HEK293 (cell line): ENCODE measurements at regions not wholly inside any gene's neighbourhood (a gene's known extent, or its start where the extent isn't known, plus 50 kb on each side); places are given as distances from the start of the nearest gene placed in this dataset.

Source experiments
- CTCF ChIA-PET: fragments of 350-600 bp; formaldehyde crosslinking; extraction: SDS; loops from one replicate; lab custom pipeline; 2021; ENCODE audit warnings: antibody characterized with exemption; lab: Yijun Ruan, JAX
- POLR2A ChIA-PET: fragments of 300-600 bp; formaldehyde crosslinking; extraction: SDS; loops from one replicate; lab custom pipeline; 2020; ENCODE audit warnings: antibody characterized with exemption, inconsistent platforms; lab: Yijun Ruan, JAX
- H3K27ac ChIP-seq: fragments of 200-500 bp; sonication (Bioruptor generic); 2 replicates; pipeline ENCODE4 v1.5.1; 2014; ENCODE audit warnings: low read depth, low read length, control low read depth, inconsistent platforms; ENCODE audit errors: extremely low read depth
- H3K36me3 ChIP-seq, 2 experiments: fragments of 200-500 bp in 1 of 2; sonication (Bioruptor generic) in 1 of 2; 1 replicate in 1 of 2; 2 replicates in 1 of 2; pipeline ENCODE4 v1.5.1; 2014 to 2017; ENCODE audit warnings: inconsistent platforms in 2 of 2, low read length in 2 of 2; ENCODE audit not compliant: control insufficient read depth in 2 of 2, insufficient read depth in 1 of 2
- H3K4me1 ChIP-seq: fragments of 200-500 bp; sonication (Bioruptor generic); 2 replicates; pipeline ENCODE4 v1.5.1; 2014; ENCODE audit warnings: mild to moderate bottlenecking, low read length, inconsistent platforms; ENCODE audit not compliant: control insufficient read depth, insufficient read depth
- H3K4me3 ChIP-seq: 2 replicates; pipeline ENCODE4 v1.5.1; 2011; ENCODE audit warnings: low read depth, mild to moderate bottlenecking, control low read depth, low read length, moderate library complexity
- H3K9me3 ChIP-seq: fragments of 200-500 bp; sonication (Bioruptor generic); 2 replicates; pipeline ENCODE4 v1.5.1; 2014; ENCODE audit warnings: low read depth, low read length, inconsistent platforms; ENCODE audit not compliant: control insufficient read depth, insufficient read depth
- GLIS2 ChIP-seq: fragments of 450-650 bp; formaldehyde crosslinking; IDR thresholded peaks from 2 replicates; pipeline ENCODE4 v1.5.1; 2016; ENCODE audit warnings: missing biosample characterization, missing genetic modification characterization
- IKZF3 ChIP-seq: fragments of 450-650 bp; IDR thresholded peaks from 2 replicates; pipeline ENCODE4 v1.5.0; 2018; ENCODE audit warnings: missing biosample characterization, mild to moderate bottlenecking, missing genetic modification characterization, moderate library complexity
- KLF9 ChIP-seq: fragments of 450-650 bp; formaldehyde crosslinking; IDR thresholded peaks from 2 replicates; pipeline ENCODE4 v1.5.1; 2016; ENCODE audit warnings: missing biosample characterization, missing genetic modification characterization, low read depth
- PRDM1 ChIP-seq: fragments of 450-650 bp; formaldehyde crosslinking; IDR thresholded peaks from 2 replicates; pipeline ENCODE4; 2016; ENCODE audit warnings: missing biosample characterization, missing genetic modification characterization
- REPIN1 ChIP-seq: fragments of 450-650 bp; formaldehyde crosslinking; IDR thresholded peaks from 2 replicates; pipeline ENCODE4 v1.5.1; 2017; ENCODE audit warnings: missing biosample characterization, missing genetic modification characterization, low read depth
- TCF7L2 ChIP-seq: IDR thresholded peaks from 2 replicates; pipeline ENCODE4 v1.6.1; 2011; ENCODE audit warnings: low read depth, mild to moderate bottlenecking, inconsistent platforms, low read length, moderate library complexity, borderline replicate concordance
- WT1 ChIP-seq: fragments of 450-650 bp; formaldehyde crosslinking; IDR thresholded peaks from 2 replicates; pipeline ENCODE4 v1.5.1; 2016; ENCODE audit warnings: missing biosample characterization, missing genetic modification characterization
- ZNF146 ChIP-seq: fragments of 450-650 bp; formaldehyde crosslinking; IDR thresholded peaks from 2 replicates; pipeline ENCODE4 v1.5.1; 2016; ENCODE audit warnings: missing biosample characterization, missing genetic modification characterization
- ZNF174 ChIP-seq: fragments of 450-650 bp; formaldehyde crosslinking; IDR thresholded peaks from 2 replicates; pipeline ENCODE4 v1.5.0; 2017; ENCODE audit warnings: missing biosample characterization, mild to moderate bottlenecking, missing genetic modification characterization
- ZNF184 ChIP-seq: fragments of 450-650 bp; IDR thresholded peaks from 2 replicates; pipeline ENCODE4 v1.5.1; 2018; ENCODE audit warnings: missing biosample characterization, mild to moderate bottlenecking, missing genetic modification characterization
- ZNF223 ChIP-seq: fragments of 450-650 bp; formaldehyde crosslinking; IDR thresholded peaks from 2 replicates; pipeline ENCODE4 v1.5.1; 2016; ENCODE audit warnings: missing biosample characterization, missing genetic modification characterization
- ZNF311 ChIP-seq: fragments of 450-650 bp; formaldehyde crosslinking; IDR thresholded peaks from 2 replicates; pipeline ENCODE4 v1.5.1; 2017; ENCODE audit warnings: missing biosample characterization, missing genetic modification characterization, borderline replicate concordance
- ZNF37A ChIP-seq: fragments of 450-650 bp; IDR thresholded peaks from 2 replicates; pipeline ENCODE4 v1.5.1; 2018; ENCODE audit warnings: missing biosample characterization, missing genetic modification characterization
- ZNF433 ChIP-seq: fragments of 450-650 bp; formaldehyde crosslinking; IDR thresholded peaks from 2 replicates; pipeline ENCODE4 v1.5.1; 2016; ENCODE audit warnings: missing biosample characterization, missing genetic modification characterization, low read depth
- ZNF48 ChIP-seq: fragments of 450-650 bp; formaldehyde crosslinking; IDR thresholded peaks from 2 replicates; pipeline ENCODE4 v1.5.1; 2016; ENCODE audit warnings: missing biosample characterization, missing genetic modification characterization
- ZNF530 ChIP-seq: fragments of 450-650 bp; formaldehyde crosslinking; IDR thresholded peaks from 2 replicates; pipeline ENCODE4 v1.5.1; 2016; ENCODE audit warnings: low read depth, missing biosample characterization, missing genetic modification characterization
- ZNF548 ChIP-seq: fragments of 450-650 bp; formaldehyde crosslinking; IDR thresholded peaks from 2 replicates; pipeline ENCODE4 v1.5.1; 2016; ENCODE audit warnings: missing biosample characterization, missing genetic modification characterization
- ZNF571 ChIP-seq: fragments of 450-650 bp; formaldehyde crosslinking; IDR thresholded peaks from 2 replicates; pipeline ENCODE4 v1.5.0; 2017; ENCODE audit warnings: missing biosample characterization, missing genetic modification characterization
- ZNF623 ChIP-seq: fragments of 450-650 bp; formaldehyde crosslinking; IDR thresholded peaks from 2 replicates; pipeline ENCODE4 v1.5.1; 2016; ENCODE audit warnings: missing biosample characterization, missing genetic modification characterization
- ZNF626 ChIP-seq: fragments of 450-650 bp; sonication (Bioruptor Pico); formaldehyde crosslinking; IDR thresholded peaks from 2 replicates; pipeline ENCODE4 v1.5.1; 2018; ENCODE audit warnings: missing biosample characterization, missing genetic modification characterization, inconsistent platforms
- ZNF791 ChIP-seq: fragments of 450-650 bp; formaldehyde crosslinking; IDR thresholded peaks from 2 replicates; pipeline ENCODE4 v1.5.1; 2016; ENCODE audit warnings: missing biosample characterization, missing genetic modification characterization
- ZNF843 ChIP-seq: fragments of 450-650 bp; formaldehyde crosslinking; IDR thresholded peaks from 2 replicates; pipeline ENCODE4 v1.5.1; 2016; ENCODE audit warnings: missing biosample characterization, missing genetic modification characterization
- ZSCAN18 ChIP-seq: fragments of 450-650 bp; formaldehyde crosslinking; IDR thresholded peaks from 2 replicates; pipeline ENCODE4 v1.5.1; 2016; ENCODE audit warnings: missing biosample characterization, missing genetic modification characterization
- TF ChIP-seq, protein P1 (sequence below): fragments of 450-650 bp; formaldehyde crosslinking; conservative IDR thresholded peaks from 2 replicates; pipeline ENCODE4 v1.5.1; 2016; ENCODE audit warnings: low read depth, missing biosample characterization, missing genetic modification characterization
- TF ChIP-seq, protein P2 (sequence below): fragments of 450-650 bp; formaldehyde crosslinking; IDR thresholded peaks from 2 replicates; pipeline ENCODE4 v1.5.1; 2016; ENCODE audit warnings: missing biosample characterization, missing genetic modification characterization

DNA sequence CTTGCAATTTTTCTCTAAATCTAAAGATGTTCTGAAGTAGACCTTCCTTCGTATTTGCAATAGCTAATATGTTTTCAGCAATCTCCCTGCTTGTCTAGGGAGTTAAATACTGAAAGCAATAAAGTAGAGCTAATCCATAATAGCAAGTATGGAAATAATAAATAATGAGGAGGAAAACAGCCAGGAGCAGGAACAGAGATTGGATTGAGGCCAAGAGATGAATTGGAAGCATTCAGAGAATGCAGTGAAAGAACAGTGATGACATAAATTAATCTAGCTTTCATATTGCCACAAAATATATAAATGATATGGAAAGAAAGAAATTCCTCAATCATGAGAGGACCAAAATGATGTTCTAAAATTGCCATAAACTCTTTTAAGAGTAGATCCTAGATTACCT is 679.7 kb downstream of the METTL4 start:
- no peak overlapping the region for H3K27ac ChIP-seq
- no peak for TF ChIP-seq GLIS2 (tag by site-specific recombination)
- TF ChIP-seq WT1 (tag by site-specific recombination) = no peak
- no peak for TF ChIP-seq ZNF37A (tag by site-specific recombination)
- no peak for TF ChIP-seq PRDM1
- TF ChIP-seq, protein P1, sequence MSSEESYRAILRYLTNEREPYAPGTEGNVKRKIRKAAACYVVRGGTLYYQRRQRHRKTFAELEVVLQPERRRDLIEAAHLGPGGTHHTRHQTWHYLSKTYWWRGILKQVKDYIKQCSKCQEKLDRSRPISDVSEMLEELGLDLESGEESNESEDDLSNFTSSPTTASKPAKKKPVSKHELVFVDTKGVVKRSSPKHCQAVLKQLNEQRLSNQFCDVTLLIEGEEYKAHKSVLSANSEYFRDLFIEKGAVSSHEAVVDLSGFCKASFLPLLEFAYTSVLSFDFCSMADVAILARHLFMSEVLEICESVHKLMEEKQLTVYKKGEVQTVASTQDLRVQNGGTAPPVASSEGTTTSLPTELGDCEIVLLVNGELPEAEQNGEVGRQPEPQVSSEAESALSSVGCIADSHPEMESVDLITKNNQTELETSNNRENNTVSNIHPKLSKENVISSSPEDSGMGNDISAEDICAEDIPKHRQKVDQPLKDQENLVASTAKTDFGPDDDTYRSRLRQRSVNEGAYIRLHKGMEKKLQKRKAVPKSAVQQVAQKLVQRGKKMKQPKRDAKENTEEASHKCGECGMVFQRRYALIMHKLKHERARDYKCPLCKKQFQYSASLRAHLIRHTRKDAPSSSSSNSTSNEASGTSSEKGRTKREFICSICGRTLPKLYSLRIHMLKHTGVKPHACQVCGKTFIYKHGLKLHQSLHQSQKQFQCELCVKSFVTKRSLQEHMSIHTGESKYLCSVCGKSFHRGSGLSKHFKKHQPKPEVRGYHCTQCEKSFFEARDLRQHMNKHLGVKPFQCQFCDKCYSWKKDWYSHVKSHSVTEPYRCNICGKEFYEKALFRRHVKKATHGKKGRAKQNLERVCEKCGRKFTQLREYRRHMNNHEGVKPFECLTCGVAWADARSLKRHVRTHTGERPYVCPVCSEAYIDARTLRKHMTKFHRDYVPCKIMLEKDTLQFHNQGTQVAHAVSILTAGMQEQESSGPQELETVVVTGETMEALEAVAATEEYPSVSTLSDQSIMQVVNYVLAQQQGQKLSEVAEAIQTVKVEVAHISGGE (tag by site-specific recombination) = no peak
- TF ChIP-seq ZNF48 = no peak
- TF ChIP-seq ZNF174 (tag by site-specific recombination) = no peak
- TF ChIP-seq ZNF433 (tag by site-specific recombination) = no peak
- no peak for TF ChIP-seq ZNF223 (tag by site-specific recombination)
- no peak for TF ChIP-seq ZNF623
- no peak for TF ChIP-seq ZNF146
- TF ChIP-seq ZNF626 (tag by site-specific recombination) = no peak
- no peak for TF ChIP-seq ZNF311 (tag by site-specific recombination)
- TF ChIP-seq ZSCAN18 (tag by site-specific recombination) = no peak
- TF ChIP-seq, protein P2, sequence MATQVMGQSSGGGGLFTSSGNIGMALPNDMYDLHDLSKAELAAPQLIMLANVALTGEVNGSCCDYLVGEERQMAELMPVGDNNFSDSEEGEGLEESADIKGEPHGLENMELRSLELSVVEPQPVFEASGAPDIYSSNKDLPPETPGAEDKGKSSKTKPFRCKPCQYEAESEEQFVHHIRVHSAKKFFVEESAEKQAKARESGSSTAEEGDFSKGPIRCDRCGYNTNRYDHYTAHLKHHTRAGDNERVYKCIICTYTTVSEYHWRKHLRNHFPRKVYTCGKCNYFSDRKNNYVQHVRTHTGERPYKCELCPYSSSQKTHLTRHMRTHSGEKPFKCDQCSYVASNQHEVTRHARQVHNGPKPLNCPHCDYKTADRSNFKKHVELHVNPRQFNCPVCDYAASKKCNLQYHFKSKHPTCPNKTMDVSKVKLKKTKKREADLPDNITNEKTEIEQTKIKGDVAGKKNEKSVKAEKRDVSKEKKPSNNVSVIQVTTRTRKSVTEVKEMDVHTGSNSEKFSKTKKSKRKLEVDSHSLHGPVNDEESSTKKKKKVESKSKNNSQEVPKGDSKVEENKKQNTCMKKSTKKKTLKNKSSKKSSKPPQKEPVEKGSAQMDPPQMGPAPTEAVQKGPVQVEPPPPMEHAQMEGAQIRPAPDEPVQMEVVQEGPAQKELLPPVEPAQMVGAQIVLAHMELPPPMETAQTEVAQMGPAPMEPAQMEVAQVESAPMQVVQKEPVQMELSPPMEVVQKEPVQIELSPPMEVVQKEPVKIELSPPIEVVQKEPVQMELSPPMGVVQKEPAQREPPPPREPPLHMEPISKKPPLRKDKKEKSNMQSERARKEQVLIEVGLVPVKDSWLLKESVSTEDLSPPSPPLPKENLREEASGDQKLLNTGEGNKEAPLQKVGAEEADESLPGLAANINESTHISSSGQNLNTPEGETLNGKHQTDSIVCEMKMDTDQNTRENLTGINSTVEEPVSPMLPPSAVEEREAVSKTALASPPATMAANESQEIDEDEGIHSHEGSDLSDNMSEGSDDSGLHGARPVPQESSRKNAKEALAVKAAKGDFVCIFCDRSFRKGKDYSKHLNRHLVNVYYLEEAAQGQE (tag by site-specific recombination) = no peak
- TF ChIP-seq REPIN1 = no peak
- TF ChIP-seq ZNF184 (tag by site-specific recombination) = no peak
- no peak for TF ChIP-seq ZNF791 (tag by site-specific recombination)
- no peak for TF ChIP-seq ZNF530 (tag by site-specific recombination)
- no peak overlapping the region for H3K4me3 ChIP-seq
- ChIA-PET POLR2A (no interaction called here), CTCF (no interaction called here)
- H3K36me3 ChIP-seq = no peaks in the 10 kb centered on the region
- no peaks in the 10 kb centered on the region for H3K9me3 ChIP-seq
- no peaks in the 10 kb centered on the region for H3K4me1 ChIP-seq

- Histone ChIP-seq H3K36me3 (no peaks in the 10 kb centered on the region), H3K27ac (no peak overlapping the region), H3K4me3 (no peak overlapping the region), H3K9me3 (no peaks in the 10 kb centered on the region), H3K4me1 (no peaks in the 10 kb centered on the region)
- ChIA-PET CTCF (no interaction called here), POLR2A (no interaction called here)
- no peak for TF ChIP-seq ZNF548 (tag by site-specific recombination)
- TF ChIP-seq TCF7L2 = no peak
- TF ChIP-seq ZNF843 (tag by site-specific recombination) = no peak
- no peak for TF ChIP-seq KLF9
- TF ChIP-seq ZNF571 (tag by site-specific recombination) = no peak
- no peak for TF ChIP-seq IKZF3 (tag by site-specific recombination)
These were observed 679.1 kb downstream of the METTL4 start for GRCh38 chr18:1892191-1892590.
